NB4 (cell line): ENCODE measurements at regions not wholly inside any gene's neighbourhood (a gene's known extent, or its start where the extent isn't known, plus 50 kb on each side); places are given as distances from the start of the nearest gene placed in this dataset.

ENCODE experiments used
- DNase-seq: peaks from one replicate; pipeline ENCODE4 v3.0.0; 2010; ENCODE audit warnings: low read depth
- H3K4me3 ChIP-seq: one replicate; pipeline ENCODE4 v1.5.1; 2011; ENCODE audit warnings: mild to moderate bottlenecking, low read depth, low read length, moderate library complexity
- MYC ChIP-seq: IDR thresholded peaks from 2 replicates; pipeline ENCODE4 v1.6.1; 2011; ENCODE audit warnings: low read depth, low read length
- POLR2A ChIP-seq: IDR thresholded peaks from 2 replicates; pipeline ENCODE4 v1.6.1; 2011; ENCODE audit warnings: mild to moderate bottlenecking; ENCODE audit not compliant: insufficient read length; ENCODE audit errors: extremely low read depth
- TF ChIP-seq, protein P1 (sequence below): IDR thresholded peaks from one replicate; pipeline ENCODE4 v1.5.1; 2012; ENCODE audit warnings: low read depth, low read length
- TF ChIP-seq, protein P2 (sequence below): IDR thresholded peaks from 2 replicates; pipeline ENCODE4 v1.6.1; 2011; ENCODE audit warnings: low read depth, low read length

DNA sequence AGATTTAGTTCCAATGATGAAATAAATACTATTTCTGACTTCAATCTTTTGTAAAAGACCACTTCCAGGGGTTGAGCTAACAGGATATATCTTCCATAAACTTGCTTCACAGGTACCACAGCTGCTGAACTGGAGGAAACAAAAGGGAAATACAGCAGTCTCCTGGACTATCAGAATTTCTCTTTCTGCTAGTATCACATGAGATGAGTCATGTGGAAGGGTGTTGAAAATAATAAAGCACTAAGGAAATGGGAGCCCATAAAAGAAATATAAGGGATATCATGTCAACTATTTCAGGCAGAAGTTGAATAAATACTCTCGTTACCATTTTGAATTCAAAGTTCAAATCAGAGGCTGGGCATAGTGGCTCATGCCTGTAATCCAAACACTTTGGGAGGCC is 250.3 kb upstream of the NFE2L3 start:
- no peak for DNase-seq
- TF ChIP-seq, protein P1, sequence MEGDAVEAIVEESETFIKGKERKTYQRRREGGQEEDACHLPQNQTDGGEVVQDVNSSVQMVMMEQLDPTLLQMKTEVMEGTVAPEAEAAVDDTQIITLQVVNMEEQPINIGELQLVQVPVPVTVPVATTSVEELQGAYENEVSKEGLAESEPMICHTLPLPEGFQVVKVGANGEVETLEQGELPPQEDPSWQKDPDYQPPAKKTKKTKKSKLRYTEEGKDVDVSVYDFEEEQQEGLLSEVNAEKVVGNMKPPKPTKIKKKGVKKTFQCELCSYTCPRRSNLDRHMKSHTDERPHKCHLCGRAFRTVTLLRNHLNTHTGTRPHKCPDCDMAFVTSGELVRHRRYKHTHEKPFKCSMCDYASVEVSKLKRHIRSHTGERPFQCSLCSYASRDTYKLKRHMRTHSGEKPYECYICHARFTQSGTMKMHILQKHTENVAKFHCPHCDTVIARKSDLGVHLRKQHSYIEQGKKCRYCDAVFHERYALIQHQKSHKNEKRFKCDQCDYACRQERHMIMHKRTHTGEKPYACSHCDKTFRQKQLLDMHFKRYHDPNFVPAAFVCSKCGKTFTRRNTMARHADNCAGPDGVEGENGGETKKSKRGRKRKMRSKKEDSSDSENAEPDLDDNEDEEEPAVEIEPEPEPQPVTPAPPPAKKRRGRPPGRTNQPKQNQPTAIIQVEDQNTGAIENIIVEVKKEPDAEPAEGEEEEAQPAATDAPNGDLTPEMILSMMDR = no peak
- TF ChIP-seq MYC = no peak
- TF ChIP-seq POLR2A = no peak
- TF ChIP-seq, protein P2, sequence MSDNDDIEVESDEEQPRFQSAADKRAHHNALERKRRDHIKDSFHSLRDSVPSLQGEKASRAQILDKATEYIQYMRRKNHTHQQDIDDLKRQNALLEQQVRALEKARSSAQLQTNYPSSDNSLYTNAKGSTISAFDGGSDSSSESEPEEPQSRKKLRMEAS = no peak
- H3K4me3 ChIP-seq = no peak overlapping the region

DNA sequence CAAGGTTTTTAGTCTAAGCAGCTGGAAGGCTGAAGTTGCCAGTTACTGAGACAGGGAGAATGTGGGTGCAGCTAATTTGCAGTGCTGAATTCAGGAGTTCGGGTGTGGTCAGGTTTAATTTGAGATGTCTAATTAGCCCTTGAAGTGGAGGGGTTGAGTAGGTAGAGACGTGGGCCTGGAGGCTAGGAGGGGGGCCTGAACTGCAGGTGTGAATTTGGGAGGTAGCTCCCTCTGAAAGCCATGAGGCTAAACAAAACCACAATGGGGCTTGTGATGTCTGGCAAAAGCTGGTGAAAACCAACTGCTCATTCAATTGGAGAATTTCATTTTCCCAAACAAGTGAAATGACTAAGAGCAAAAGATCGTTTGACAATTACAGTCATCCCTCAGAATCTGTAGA is 246.0 kb upstream of the NFE2L3 start:
- no peak for DNase-seq
- no peak overlapping the region for H3K4me3 ChIP-seq
- no peak for TF ChIP-seq POLR2A

DNA sequence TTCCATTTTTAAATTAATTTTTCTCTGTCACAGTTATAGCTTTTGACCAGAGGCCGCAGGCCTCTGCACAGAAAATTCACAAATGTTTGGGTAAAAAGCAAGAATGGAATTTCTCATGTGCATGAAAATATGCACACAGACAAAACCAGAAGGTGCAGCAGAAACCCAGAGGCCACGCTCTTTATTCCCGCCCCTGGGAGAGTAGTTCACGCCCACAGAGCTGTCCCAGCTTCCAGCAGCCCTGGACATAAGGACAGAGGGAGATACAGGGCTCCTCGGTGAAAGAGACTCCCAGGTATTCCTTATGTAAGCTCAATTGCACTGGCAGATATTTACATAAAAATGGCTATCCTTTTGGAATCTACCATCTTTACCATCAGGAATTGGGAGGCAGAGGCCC is 245.2 kb upstream of the NFE2L3 start:
- TF ChIP-seq MYC = no peak
- no peak for DNase-seq
- no peak overlapping the region for H3K4me3 ChIP-seq

DNA sequence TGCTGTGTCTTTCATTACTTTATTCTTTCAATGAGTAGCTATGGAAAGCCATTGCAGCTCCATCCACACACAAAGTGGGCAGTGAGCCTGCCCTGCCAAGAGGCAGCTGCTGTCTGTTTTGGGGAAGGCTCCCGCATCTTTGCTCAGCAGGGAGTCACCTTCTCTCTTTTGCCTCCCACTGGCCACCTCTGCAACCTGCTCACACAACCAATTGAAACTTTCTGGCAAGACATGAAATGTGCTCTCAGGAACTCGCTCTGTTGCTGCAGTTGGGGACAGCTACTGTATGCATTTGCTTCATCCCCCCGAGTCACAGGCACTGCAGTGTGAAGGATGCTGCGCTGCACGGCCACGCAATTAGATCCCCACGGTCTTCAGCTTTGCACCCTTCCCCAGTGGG is 244.8 kb upstream of the NFE2L3 start:
- TF ChIP-seq POLR2A (no peak), MYC (no peak)
- TF ChIP-seq, protein P1 = no peak
- TF ChIP-seq, protein P2 = no peak
- DNase-seq = no peak
- H3K4me3 ChIP-seq = no peak overlapping the region

DNA sequence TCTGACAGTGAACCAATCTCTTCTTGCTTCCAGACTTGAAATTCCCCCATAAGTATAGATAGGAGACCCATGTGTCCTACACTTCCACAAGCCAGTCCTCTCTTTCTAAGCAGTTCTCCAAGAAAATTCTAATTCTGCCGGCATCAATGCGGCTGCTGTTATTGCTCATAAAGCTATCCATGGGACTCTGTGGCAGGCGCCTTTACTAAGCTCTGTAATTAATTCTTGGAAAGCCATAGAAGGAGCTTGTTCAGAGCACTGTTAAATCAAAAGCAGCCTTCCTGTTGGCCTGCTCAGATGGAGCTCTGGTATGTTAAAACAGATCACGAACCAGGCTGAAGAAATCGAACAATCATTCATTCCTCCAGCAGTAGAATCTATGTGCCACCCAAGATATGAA is 244.3 kb upstream of the NFE2L3 start:
- DNase-seq = no peak
- no peak overlapping the region for H3K4me3 ChIP-seq
- TF ChIP-seq, protein P2 = no peak
- TF ChIP-seq, protein P1 = no peak
- TF ChIP-seq MYC = no peak
- TF ChIP-seq POLR2A = no peak

DNA sequence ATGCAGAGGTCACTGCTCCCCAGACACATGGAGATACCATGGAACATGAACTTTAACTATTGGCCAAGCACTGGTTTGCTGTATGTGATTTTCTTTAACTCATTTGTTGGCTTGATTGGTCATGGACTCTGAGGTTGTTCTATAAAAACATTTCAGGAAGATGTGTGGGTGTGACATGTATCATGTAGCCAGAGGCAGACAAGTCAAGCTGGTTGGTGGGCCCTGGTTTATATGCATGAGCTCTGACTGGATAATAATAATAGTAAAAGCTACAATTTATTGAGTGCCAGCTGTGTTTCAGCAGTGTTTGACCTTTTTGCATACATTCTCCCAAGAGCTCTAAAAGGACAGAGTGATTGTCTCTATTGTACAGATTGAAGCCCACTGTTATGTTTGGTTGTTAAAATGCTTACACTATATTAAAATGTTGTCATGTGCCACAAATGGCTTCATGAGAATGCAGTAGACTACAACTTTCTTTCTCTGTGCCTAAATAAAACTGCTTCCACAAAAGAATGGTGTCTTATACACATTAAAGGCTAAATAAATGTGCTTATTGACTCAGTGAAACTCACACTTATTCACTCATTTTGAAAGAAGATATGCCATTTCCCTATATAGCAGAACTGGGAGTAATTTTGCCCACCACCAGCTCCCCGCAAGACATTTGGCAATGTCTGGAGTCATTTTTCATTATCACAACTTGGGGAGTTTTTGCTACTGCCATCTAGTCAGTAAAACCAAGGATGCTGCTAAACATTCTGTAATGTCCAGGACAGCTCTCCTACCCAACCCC is 243.6 kb upstream of the NFE2L3 start:
- no peak for TF ChIP-seq POLR2A
- TF ChIP-seq, protein P2 = no peak
- TF ChIP-seq, protein P1 = no peak
- TF ChIP-seq MYC = no peak
- no peak overlapping the region for H3K4me3 ChIP-seq
- no peak for DNase-seq
